ENCODE measurements at regions not wholly inside any gene's neighbourhood (a gene's known extent, or its start where the extent isn't known, plus 50 kb on each side); places are given as distances from the start of the nearest gene placed in this dataset.

GRCh38 chr10:9209105-9209798, 1154.8 kb downstream of the GATA3 start:
- DNase-seq, result peak; percentile 34 to 76 (median 64)
- Histone ChIP-seq H3K9me3 (no peaks in the 10 kb centered on the region), H3K27me3 (no peaks in the 10 kb centered on the region), H3K4me3 (no peak overlapping the region), H3K36me3 (no peaks in the 10 kb centered on the region), H3K27ac (no peak overlapping the region), H3K4me1 (no peaks in the 10 kb centered on the region)
- TF ChIP-seq CTCF (IDR thresholded peaks at IDR 0.05), result peak; percentile 68 to 87 (median 76)
- no peak for TF ChIP-seq POLR2A (IDR thresholded peaks at IDR 0.05)

GRCh38 chr10:9211228-9211627, 1156.7 kb downstream of the GATA3 start:
- no peaks in the 10 kb centered on the region for H3K9me3 ChIP-seq
- DNase-seq, result no peak
- no peaks in the 10 kb centered on the region for H3K36me3 ChIP-seq
- TF ChIP-seq CTCF (IDR thresholded peaks at IDR 0.05), result no peak
- TF ChIP-seq POLR2A (IDR thresholded peaks at IDR 0.05), result no peak
- H3K4me1 ChIP-seq, result no peaks in the 10 kb centered on the region
- H3K27me3 ChIP-seq, result no peaks in the 10 kb centered on the region
- H3K27ac ChIP-seq, result no peak overlapping the region
- no peak overlapping the region for H3K4me3 ChIP-seq

- Histone ChIP-seq H3K27ac (no peak overlapping the region), H3K4me3 (no peak overlapping the region), H3K36me3 (no peaks in the 10 kb centered on the region), H3K27me3 (no peaks in the 10 kb centered on the region), H3K4me1 (no peaks in the 10 kb centered on the region), H3K9me3 (no peaks in the 10 kb centered on the region)
- TF ChIP-seq POLR2A (IDR thresholded peaks at IDR 0.05), result no peak
- TF ChIP-seq CTCF (IDR thresholded peaks at IDR 0.05), result no peak
- DNase-seq, result no peak
These were observed 1160.1 kb downstream of the GATA3 start for GRCh38 chr10:9214618-9215017.

GRCh38 chr10:9215121-9215520, 1160.6 kb downstream of the GATA3 start:
- Histone ChIP-seq H3K4me3 (no peak overlapping the region), H3K9me3 (no peaks in the 10 kb centered on the region), H3K27me3 (no peaks in the 10 kb centered on the region), H3K4me1 (no peaks in the 10 kb centered on the region), H3K27ac (no peak overlapping the region), H3K36me3 (no peaks in the 10 kb centered on the region)
- no peak for DNase-seq
- no peak for TF ChIP-seq POLR2A (IDR thresholded peaks at IDR 0.05)

- no peak for TF ChIP-seq POLR2A (IDR thresholded peaks at IDR 0.05)
- no peak for DNase-seq
- no peaks in the 10 kb centered on the region for H3K4me1 ChIP-seq
- no peak overlapping the region for H3K4me3 ChIP-seq
- no peaks in the 10 kb centered on the region for H3K36me3 ChIP-seq
- no peaks in the 10 kb centered on the region for H3K27me3 ChIP-seq
- H3K27ac ChIP-seq, result no peak overlapping the region
- no peaks in the 10 kb centered on the region for H3K9me3 ChIP-seq
These were observed 1165.4 kb downstream of the GATA3 start for GRCh38 chr10:9219860-9220259.

- Histone ChIP-seq H3K27me3 (no peaks in the 10 kb centered on the region), H3K4me1 (no peaks in the 10 kb centered on the region), H3K4me3 (no peak overlapping the region), H3K27ac (no peak overlapping the region), H3K9me3 (no peaks in the 10 kb centered on the region), H3K36me3 (no peaks in the 10 kb centered on the region)
- TF ChIP-seq CTCF (IDR thresholded peaks at IDR 0.05), result no peak
- no peak for TF ChIP-seq POLR2A (IDR thresholded peaks at IDR 0.05)
- no peak for DNase-seq
These were observed 1168.4 kb downstream of the GATA3 start for GRCh38 chr10:9222917-9223316.
